ENCODE measurements at regions not wholly inside any gene's neighbourhood (a gene's known extent, or its start where the extent isn't known, plus 50 kb on each side); places are given as distances from the start of the nearest gene placed in this dataset.
"Not testable (repeated sequence)": the region's sequence is repeated elsewhere in the genome, so short reads cannot be mapped to it uniquely, and the experiment has no call there.

DNA sequence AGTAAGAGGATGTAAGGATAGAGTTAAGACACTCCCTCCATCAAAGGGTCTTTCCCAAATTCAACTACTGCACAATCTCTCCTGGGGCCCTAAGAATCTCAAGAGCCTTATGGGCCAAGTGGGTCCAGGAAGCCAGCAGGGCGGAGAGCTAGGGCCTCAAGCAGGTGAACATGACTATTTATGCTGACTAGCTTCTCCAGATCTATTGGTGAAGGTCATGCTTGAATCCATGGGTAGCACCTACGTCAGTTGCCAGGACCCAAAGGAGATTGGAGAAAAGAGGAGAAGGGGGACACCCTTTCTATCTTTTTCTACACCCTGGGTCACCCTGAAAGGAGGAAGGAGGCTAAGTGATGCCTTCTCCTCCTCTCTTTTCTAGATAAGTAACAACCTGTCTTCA, 534.2 kb upstream of the MIS18BP1 start:
- Mint-ChIP-seq H3K4me3 (no peak overlapping the region), H3K27me3 (no peaks in the 10 kb centered on the region), H3K9me3 (peaks cover 11% of the 10 kb centered on the region), H3K36me3 (no peaks in the 10 kb centered on the region), H3K27ac (no peak overlapping the region), H3K4me1 (no peaks in the 10 kb centered on the region)
- DNase-seq = no peak
- no peak for ATAC-seq (ENCODE audit: low read depth)
- POLR2A ChIA-PET = no interaction called here

DNA sequence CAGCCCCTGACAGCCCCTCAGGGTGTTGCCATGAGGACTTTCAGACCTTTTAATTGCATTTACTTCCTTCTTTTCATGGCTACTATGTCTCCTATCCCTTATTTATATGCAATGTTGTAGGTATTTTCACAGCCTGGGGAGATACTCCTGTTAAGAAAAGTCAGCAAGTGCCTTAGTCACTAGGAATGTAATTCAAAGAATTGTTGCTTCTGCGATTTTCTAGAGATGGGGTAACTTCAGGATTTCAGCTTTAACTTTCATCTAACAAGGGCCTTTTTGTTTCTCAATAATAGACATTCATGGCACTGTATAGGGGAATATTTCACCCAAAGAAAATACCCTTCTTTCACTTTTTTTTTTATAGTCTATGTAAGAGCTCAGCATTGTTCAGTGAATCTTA, 533.3 kb upstream of the MIS18BP1 start:
- Mint-ChIP-seq H3K4me1 (no peaks in the 10 kb centered on the region), H3K36me3 (no peaks in the 10 kb centered on the region), H3K27me3 (no peaks in the 10 kb centered on the region), H3K4me3 (no peak overlapping the region), H3K9me3 (peaks cover 15% of the 10 kb centered on the region), H3K27ac (no peak overlapping the region)
- ATAC-seq (ENCODE audit: low read depth) (no peak), DNase-seq (no peak)
- POLR2A ChIA-PET = no interaction called here

DNA sequence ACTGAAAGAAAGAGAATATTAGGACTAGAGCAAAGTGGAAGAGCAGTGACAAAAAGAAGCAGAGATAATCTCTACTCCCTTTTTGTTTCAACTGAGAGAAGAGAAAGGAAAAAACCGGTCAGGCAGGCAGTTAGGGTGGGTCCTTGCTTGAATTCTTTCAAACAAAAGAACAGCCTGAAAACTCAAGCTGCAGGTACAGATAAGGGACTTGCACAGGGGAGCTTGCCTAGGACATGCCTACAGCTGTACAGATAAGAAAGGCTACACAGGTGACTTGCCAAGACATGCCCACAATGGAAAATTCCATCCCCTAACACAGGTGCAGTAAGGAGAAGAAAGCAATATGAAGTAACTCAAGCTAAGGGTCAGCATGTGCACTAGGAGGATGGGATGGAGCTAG, 532.2 kb upstream of the MIS18BP1 start:
- ATAC-seq (ENCODE audit: low read depth) = no peak
- Mint-ChIP-seq H3K27ac (no peak overlapping the region), H3K9me3 (peaks cover 21% of the 10 kb centered on the region), H3K4me3 (no peak overlapping the region), H3K27me3 (no peaks in the 10 kb centered on the region), H3K36me3 (no peaks in the 10 kb centered on the region), H3K4me1 (no peaks in the 10 kb centered on the region)
- DNase-seq = no peak
- POLR2A ChIA-PET = no interaction called here

GRCh38 chr14:45766247-45766646, 513.2 kb upstream of the MIS18BP1 start:
- POLR2A ChIA-PET = no interaction called here
- no peak for ATAC-seq (ENCODE audit: low read depth)
- Mint-ChIP-seq H3K9me3 (peaks cover 5% of the 10 kb centered on the region), H3K36me3 (no peaks in the 10 kb centered on the region), H3K27me3 (no peaks in the 10 kb centered on the region), H3K4me1 (no peaks in the 10 kb centered on the region), H3K27ac (no peak overlapping the region), H3K4me3 (no peak overlapping the region)
- DNase-seq = no peak

DNA sequence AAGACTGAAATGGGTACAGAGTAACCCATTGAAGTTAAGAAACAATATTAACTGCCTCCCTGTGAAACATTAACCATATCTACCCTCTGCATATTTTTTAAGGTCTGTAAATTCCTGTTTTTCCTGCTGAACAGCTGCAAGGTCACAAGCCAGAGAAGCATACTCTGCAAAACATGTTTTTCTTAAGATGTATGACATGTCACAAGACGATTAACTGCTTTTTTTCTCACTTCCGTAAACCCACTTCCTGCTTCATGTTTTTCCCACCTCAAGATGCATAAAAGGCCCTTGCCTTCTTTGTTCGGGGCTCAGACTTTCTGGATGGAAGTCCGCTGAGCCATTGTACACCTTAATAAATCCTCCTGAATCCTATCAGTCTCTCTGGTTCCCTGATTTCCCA, 504.7 kb upstream of the MIS18BP1 start:
- H3K27me3 Mint-ChIP-seq = no peaks in the 10 kb centered on the region
- POLR2A ChIA-PET = no interaction called here
- no peaks in the 10 kb centered on the region for H3K36me3 Mint-ChIP-seq

GRCh38 chr14:45756412-45756811, 503.4 kb upstream of the MIS18BP1 start:
- DNase-seq; H3K36me3 Mint-ChIP-seq; H3K27ac Mint-ChIP-seq; H3K4me3 Mint-ChIP-seq; ATAC-seq (ENCODE audit: low read depth); H3K27me3 Mint-ChIP-seq; POLR2A ChIA-PET; H3K4me1 Mint-ChIP-seq: not testable (repeated sequence)
- peaks cover 15% of the 10 kb centered on the region for H3K9me3 Mint-ChIP-seq

More for the DNA sequence above, 504.7 kb upstream of the MIS18BP1 start:
- H3K4me1 Mint-ChIP-seq = no peaks in the 10 kb centered on the region
- ATAC-seq (ENCODE audit: low read depth) (no peak), DNase-seq (no peak)
- H3K9me3 Mint-ChIP-seq = peaks cover 12% of the 10 kb centered on the region
- H3K27ac Mint-ChIP-seq = no peak overlapping the region
- no peak overlapping the region for H3K4me3 Mint-ChIP-seq

DNA sequence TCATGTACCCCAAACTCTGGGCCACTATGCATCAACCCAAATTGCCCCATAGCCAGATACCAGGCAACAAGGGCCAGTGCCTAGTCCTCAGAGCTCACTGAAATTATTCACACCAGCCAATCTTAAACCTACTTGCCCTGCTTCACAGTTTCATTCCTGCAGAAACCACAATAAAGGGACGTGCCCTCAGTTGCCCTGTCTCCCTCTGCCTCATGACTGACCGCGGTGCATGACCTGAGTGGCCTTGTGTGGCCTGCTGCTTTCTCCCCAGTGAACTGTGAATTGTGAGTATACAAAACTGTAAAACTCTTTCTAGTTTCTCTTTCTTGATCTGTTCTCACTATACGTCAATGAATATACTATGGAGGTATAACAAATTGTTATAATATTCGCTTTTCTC, 490.9 kb upstream of the MIS18BP1 start:
- Mint-ChIP-seq H3K4me3 (no peak overlapping the region), H3K27me3 (no peaks in the 10 kb centered on the region), H3K27ac (no peak overlapping the region), H3K4me1 (no peaks in the 10 kb centered on the region), H3K36me3 (no peaks in the 10 kb centered on the region), H3K9me3 (peaks cover 6% of the 10 kb centered on the region)
- POLR2A ChIA-PET = no interaction called here
- DNase-seq = no peak
- no peak for ATAC-seq (ENCODE audit: low read depth)

DNA sequence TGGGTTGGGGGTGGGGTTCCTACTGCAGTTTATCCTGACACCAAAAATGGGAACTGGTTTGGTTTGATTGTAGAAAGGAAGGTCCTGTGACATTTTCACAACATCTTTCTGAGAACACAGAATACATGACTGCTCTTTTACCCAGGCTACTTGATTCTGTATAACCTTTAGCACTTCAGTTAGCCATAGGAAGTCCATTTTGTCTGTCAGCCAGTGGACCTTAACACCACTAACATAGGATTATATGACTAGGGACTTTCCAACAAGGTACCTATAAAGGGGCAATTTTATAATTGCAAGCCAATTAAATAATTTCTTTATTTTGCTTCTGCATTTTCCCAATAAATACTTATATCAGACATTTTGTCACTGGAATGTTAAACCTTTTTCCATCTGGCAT, 489.2 kb upstream of the MIS18BP1 start:
- H3K27me3 Mint-ChIP-seq = no peaks in the 10 kb centered on the region
- no peak overlapping the region for H3K4me3 Mint-ChIP-seq

GRCh38 chr14:45728434-45729225, 475.6 kb upstream of the MIS18BP1 start:
- POLR2A ChIA-PET = no interaction called here
- H3K27me3 Mint-ChIP-seq = peaks cover 2% of the 10 kb centered on the region
- no peak for ATAC-seq (ENCODE audit: low read depth)
- peaks cover 1% of the 10 kb centered on the region for H3K36me3 Mint-ChIP-seq
- no peak overlapping the region for H3K27ac Mint-ChIP-seq
- no peaks in the 10 kb centered on the region for H3K9me3 Mint-ChIP-seq
- DNase-seq = no peak
- H3K4me3 Mint-ChIP-seq = no peak overlapping the region
- H3K4me1 Mint-ChIP-seq = no peaks in the 10 kb centered on the region

More for the DNA sequence above, 489.2 kb upstream of the MIS18BP1 start:
- DNase-seq (no peak), ATAC-seq (ENCODE audit: low read depth) (no peak)
- Mint-ChIP-seq H3K9me3 (peaks cover 6% of the 10 kb centered on the region), H3K4me1 (no peaks in the 10 kb centered on the region), H3K27ac (no peak overlapping the region), H3K36me3 (no peaks in the 10 kb centered on the region)
- POLR2A ChIA-PET = no interaction called here

DNA sequence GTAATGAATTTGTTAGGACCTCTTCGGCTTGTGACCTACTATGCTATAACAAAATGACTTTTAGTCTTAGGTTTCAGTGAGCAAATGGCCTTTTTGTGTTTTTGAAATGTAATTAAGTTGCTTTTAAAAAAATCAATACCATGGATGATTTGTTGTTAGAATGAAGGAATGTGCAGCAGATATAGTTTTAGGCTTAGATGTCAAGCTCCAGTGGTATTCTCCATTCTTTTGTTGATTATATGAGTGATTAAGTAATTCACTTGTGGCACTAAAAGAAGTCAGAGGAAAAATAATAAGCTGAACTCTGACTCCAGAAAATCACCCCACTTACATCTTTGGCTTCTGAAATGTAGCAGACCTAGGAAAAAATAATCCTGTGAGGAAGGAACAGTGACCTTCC, 474.1 kb upstream of the MIS18BP1 start:
- Mint-ChIP-seq H3K9me3 (peaks cover 2% of the 10 kb centered on the region), H3K4me3 (no peak overlapping the region), H3K27ac (no peak overlapping the region), H3K36me3 (no peaks in the 10 kb centered on the region), H3K27me3 (peaks cover 2% of the 10 kb centered on the region), H3K4me1 (no peaks in the 10 kb centered on the region)
- POLR2A ChIA-PET = no interaction called here
- DNase-seq (no peak), ATAC-seq (ENCODE audit: low read depth) (no peak)

DNA sequence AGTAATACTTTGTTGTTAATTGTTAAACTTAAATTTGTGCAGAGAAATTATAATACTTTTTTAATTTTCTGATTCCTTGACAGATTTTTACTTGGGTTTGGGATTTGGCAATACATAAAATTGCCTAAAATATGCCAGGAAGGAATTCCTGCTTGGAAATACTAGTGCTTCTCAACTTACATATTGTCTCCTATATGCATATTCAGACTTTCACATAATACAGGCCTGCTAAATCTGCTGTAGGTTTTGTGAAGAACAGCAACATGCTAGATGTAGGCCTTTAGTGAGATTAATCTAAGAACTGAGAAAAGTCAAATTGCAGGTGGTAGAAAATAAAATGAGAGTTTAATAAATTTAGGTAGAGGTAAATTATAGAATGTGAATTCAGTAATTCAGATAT, 468.5 kb upstream of the MIS18BP1 start:
- Mint-ChIP-seq H3K27ac (no peak overlapping the region), H3K27me3 (peaks cover 2% of the 10 kb centered on the region), H3K4me1 (no peaks in the 10 kb centered on the region), H3K9me3 (peaks cover 2% of the 10 kb centered on the region), H3K4me3 (no peak overlapping the region), H3K36me3 (no peaks in the 10 kb centered on the region)
- ATAC-seq (ENCODE audit: low read depth) (no peak), DNase-seq (no peak)
- POLR2A ChIA-PET = no interaction called here

DNA sequence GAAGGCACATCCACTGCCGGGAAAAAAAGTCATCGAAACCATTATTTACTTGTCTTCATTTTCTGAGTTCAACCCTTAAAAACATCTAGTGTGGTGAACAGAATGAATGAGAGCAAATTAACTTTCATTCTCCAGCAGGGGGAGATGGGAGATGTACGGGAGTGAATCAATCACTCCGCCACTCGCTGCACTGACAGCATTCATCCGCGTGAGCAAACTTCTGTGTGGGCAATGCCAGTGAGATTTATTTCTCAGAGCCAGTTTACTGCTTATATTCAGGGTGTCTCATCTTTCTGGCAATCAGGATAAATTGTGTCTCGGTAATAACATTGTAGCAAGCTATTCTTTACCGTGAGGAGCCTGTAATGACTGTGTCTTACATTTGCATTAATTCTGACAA, 463.6 kb upstream of the MIS18BP1 start:
- no peak for DNase-seq
- Mint-ChIP-seq H3K4me3 (no peak overlapping the region), H3K27ac (no peak overlapping the region), H3K36me3 (no peaks in the 10 kb centered on the region), H3K9me3 (peaks cover 7% of the 10 kb centered on the region), H3K4me1 (no peaks in the 10 kb centered on the region), H3K27me3 (no peaks in the 10 kb centered on the region)
- ATAC-seq (ENCODE audit: low read depth) = no peak
- POLR2A ChIA-PET = no interaction called here

DNA sequence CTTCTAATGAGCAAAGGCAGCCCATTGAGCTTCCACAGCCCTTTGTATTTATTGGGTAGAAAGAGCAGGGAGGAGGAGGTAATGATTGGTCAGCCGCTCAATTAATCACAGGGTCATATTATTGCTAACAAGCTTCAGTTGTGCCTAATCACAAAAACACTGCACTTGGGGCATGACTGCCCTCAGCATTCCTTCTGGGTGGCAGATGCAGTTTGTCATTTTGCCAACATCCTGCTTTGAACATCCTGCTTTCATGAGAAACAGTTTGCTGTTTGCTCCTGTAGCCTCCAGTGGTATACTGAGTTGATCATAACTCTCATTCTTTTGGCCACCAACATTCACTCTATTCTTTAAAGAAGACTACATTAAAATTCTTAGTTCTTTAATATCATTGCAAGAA, 462.9 kb upstream of the MIS18BP1 start:
- no peaks in the 10 kb centered on the region for H3K4me1 Mint-ChIP-seq
- no peaks in the 10 kb centered on the region for H3K36me3 Mint-ChIP-seq
- peaks cover 7% of the 10 kb centered on the region for H3K9me3 Mint-ChIP-seq
- DNase-seq (no peak), ATAC-seq (ENCODE audit: low read depth) (no peak)
- no peak overlapping the region for H3K4me3 Mint-ChIP-seq
- H3K27me3 Mint-ChIP-seq = no peaks in the 10 kb centered on the region
- POLR2A ChIA-PET = no interaction called here
- H3K27ac Mint-ChIP-seq = no peak overlapping the region

DNA sequence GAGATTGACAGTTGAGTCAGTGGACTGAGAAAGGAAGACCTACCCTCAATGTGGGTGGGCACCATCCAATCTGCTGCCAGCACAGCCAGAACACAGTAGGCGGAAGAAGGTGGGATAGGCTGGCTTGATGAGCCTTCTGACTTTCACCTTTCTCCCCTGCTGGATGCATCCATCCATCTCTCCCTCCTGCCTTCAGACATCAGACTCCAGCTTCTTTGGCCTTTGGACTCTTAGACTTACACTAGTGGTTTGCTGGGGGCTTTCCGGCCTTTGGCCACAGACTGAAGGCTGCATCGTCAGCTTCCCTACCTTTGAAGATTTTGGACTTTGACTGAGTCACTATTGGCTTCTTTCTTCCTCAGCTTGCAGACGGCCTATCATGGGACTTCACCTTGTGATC, 456.5 kb upstream of the MIS18BP1 start:
- H3K4me3 Mint-ChIP-seq = no peak overlapping the region
- no peak for DNase-seq
- H3K27ac Mint-ChIP-seq = no peak overlapping the region

More for the DNA sequence above, 456.5 kb upstream of the MIS18BP1 start:
- peaks cover 2% of the 10 kb centered on the region for H3K9me3 Mint-ChIP-seq
- POLR2A ChIA-PET = no interaction called here
- ATAC-seq (ENCODE audit: low read depth) = no peak
- no peaks in the 10 kb centered on the region for H3K4me1 Mint-ChIP-seq
- no peaks in the 10 kb centered on the region for H3K27me3 Mint-ChIP-seq
- H3K36me3 Mint-ChIP-seq = no peaks in the 10 kb centered on the region

Data from activated naive CD8-positive, alpha-beta T cell treated with anti-CD3 and anti-CD28 coated beads, Interleukin-2, amount 10 ng/mL, durations not matched to agents 7 days and 5 days (primary cell).